Ovary (tissue), 7 donors: ENCODE measurements at regions not wholly inside any gene's neighbourhood (a gene's known extent, or its start where the extent isn't known, plus 50 kb on each side); places are given as distances from the start of the nearest gene placed in this dataset.
"Not testable (repeated sequence)": the region's sequence is repeated elsewhere in the genome, so short reads cannot be mapped to it uniquely, and the experiment has no call there.

Experiments
- DNase-seq, 5 donors: peaks; one replicate each; pipeline ENCODE4 v3.0.0-alpha.2; 2019 to 2020
- H3K27ac ChIP-seq, 2 donors: fragments of 200-600 bp; one replicate each; pipeline versions ENCODE4 v1.5.1 to v1.8.0; 2019 to 2022
- H3K27me3 ChIP-seq: fragments of 200-600 bp; one replicate; pipeline ENCODE4 v1.8.0; 2022
- H3K36me3 ChIP-seq: fragments of 200-600 bp; sonication (generic); one replicate; pipeline ENCODE4 v1.5.1; 2019
- H3K4me1 ChIP-seq: one replicate; pipeline ENCODE4 v1.8.1; 2013; ENCODE audit warnings: mild to moderate bottlenecking, moderate library complexity; ENCODE audit not compliant: insufficient read depth
- H3K4me3 ChIP-seq: fragments of 200-600 bp; sonication (generic); one replicate; pipeline ENCODE4 v1.5.1; 2017
- H3K9me3 ChIP-seq, 2 donors: fragments of 200-600 bp in 1 of 2; sonication (generic) in 1 of 2; one replicate each; pipeline versions ENCODE4 v1.5.1 to v1.8.1; 2013 to 2019; ENCODE audit warnings: mild to moderate bottlenecking in 1 of 2, moderate library complexity in 1 of 2
- EP300 ChIP-seq: sonication (generic); formaldehyde crosslinking; IDR thresholded peaks from one replicate; pipeline ENCODE4 v1.6.1; 2017; ENCODE audit warnings: antibody characterized with exemption
- POLR2A ChIP-seq: fragments of 450-650 bp; IDR thresholded peaks from one replicate; pipeline ENCODE4 v1.6.1; 2017; ENCODE audit warnings: antibody characterized with exemption, mild to moderate bottlenecking, moderate library complexity
- WGBS, 3 donors: extraction: QIAGEN DNeasy Blood & Tissue Kit in 1 of 3; methylation state at CpG; one replicate each; pipeline versions ENCODE4 v1.1.5 to v1.1.7; 2013 to 2017; 5-methylcytosine and 5-hydroxymethylcytosine counted together
- intact Hi-C, 4 donors: fragments of 100-400 bp; cut with DNase I; formaldehyde crosslinking; loops; one replicate each; pipeline versions ENCODE4 v1.11.0 to v1.15.1; 2022 to 2023
- TF ChIP-seq, protein P1 (sequence below), 3 donors: fragments of 450-650 bp in 2 of 3; fragments of 200-600 bp in 1 of 3; IDR thresholded peaks; one replicate each; pipeline versions ENCODE4 v1.5.1 to v1.8.0; 2016 to 2022; ENCODE audit warnings: antibody characterized with exemption in 3 of 3, mild to moderate bottlenecking in 1 of 3
- donor health status: DM: no; HTN: no; CAD: no; lungs with moderate emphysema.
- donor health status: DM: no; HTN: no; CAD: no.
- donor health status: Bipolar disorder and iron deficiency.
- donor health status: DM: no; HTN: no; CAD: no.
- donor health status: DM: yes; HTN: yes; CAD: no.

DNA sequence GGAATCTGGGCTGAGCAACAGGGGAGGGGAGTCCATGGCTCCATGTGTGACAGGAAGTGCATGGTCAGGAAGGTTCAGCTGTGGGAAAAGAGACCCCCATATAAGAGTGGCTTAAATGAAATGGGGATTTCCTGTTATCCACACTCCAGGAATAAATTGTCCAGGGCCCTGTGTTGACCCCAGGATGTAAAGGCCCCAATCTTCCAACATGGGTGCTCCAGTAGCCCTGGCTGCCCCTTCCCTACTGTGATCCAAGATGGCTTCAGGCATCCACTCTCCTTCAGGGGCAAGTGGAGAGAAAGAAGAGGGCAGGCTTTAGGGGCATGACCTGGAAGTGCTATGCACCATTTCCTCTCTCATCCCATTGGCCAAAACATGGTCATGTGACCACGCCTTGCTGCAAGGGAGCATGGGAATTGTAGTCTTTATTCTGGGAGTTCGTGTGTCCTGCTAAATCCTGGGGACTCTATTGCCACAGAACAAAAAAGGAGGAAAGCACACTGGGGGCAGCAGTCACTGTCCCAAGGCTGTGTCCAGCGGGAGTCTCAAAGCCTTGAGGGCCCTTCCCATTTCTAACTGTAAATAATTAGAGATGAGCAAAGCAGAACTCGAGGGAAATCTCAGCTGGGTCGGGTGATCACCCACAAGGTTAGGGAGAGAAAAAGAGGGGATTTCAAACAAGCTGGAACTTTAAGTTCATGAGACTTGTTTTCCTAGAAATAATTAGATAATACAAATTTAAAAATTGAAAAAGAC is 289.2 kb downstream of the ADGRD1 start:
- TF ChIP-seq, protein P1, sequence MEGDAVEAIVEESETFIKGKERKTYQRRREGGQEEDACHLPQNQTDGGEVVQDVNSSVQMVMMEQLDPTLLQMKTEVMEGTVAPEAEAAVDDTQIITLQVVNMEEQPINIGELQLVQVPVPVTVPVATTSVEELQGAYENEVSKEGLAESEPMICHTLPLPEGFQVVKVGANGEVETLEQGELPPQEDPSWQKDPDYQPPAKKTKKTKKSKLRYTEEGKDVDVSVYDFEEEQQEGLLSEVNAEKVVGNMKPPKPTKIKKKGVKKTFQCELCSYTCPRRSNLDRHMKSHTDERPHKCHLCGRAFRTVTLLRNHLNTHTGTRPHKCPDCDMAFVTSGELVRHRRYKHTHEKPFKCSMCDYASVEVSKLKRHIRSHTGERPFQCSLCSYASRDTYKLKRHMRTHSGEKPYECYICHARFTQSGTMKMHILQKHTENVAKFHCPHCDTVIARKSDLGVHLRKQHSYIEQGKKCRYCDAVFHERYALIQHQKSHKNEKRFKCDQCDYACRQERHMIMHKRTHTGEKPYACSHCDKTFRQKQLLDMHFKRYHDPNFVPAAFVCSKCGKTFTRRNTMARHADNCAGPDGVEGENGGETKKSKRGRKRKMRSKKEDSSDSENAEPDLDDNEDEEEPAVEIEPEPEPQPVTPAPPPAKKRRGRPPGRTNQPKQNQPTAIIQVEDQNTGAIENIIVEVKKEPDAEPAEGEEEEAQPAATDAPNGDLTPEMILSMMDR (IDR thresholded peaks at IDR 0.05), result no peak
- TF ChIP-seq EP300 (no peak), POLR2A (no peak)
- intact Hi-C loops, result no loop called here
- no peaks in the 10 kb centered on the region for H3K4me1 ChIP-seq
- H3K27me3 ChIP-seq, result no peaks in the 10 kb centered on the region
- 85 to 89% (median 87%) methylated on average over 5 of the region's 5 CpGs for WGBS, 3 donors
- H3K4me3 ChIP-seq, result no peak overlapping the region
- H3K9me3 ChIP-seq, result no peaks in the 10 kb centered on the region
- no peak for DNase-seq
- H3K36me3 ChIP-seq, result no peaks in the 10 kb centered on the region
- H3K27ac ChIP-seq, result no peak overlapping the region

- DNase-seq, H3K27me3 ChIP-seq, H3K27ac ChIP-seq, H3K4me3 ChIP-seq, H3K9me3 ChIP-seq, intact Hi-C loops, H3K36me3 ChIP-seq, H3K4me1 ChIP-seq: not testable (repeated sequence)
- 33 to 60% (median 36%) methylated on average over 5 to 9 of the region's 15 CpGs for WGBS, 3 donors
Observed at GRCh38 chr12:131244157-131244688, 290.5 kb downstream of the ADGRD1 start.

- H3K4me3 ChIP-seq, H3K9me3 ChIP-seq, DNase-seq, H3K4me1 ChIP-seq, H3K27ac ChIP-seq, H3K36me3 ChIP-seq, H3K27me3 ChIP-seq, intact Hi-C loops: not testable (repeated sequence)
- 72 to 74% (median 72%) methylated on average over 8 of the region's 8 CpGs for WGBS, 3 donors
Observed at GRCh38 chr12:131245161-131245560, 291.5 kb downstream of the ADGRD1 start.

GRCh38 chr12:131245564-131246355 is 292.1 kb downstream of the ADGRD1 start:
- H3K36me3 ChIP-seq, result no peaks in the 10 kb centered on the region
- no peak for TF ChIP-seq EP300
- TF ChIP-seq POLR2A, result no peak
- TF ChIP-seq, protein P1 (IDR thresholded peaks at IDR 0.05), result no peak
- H3K4me1 ChIP-seq, result peaks cover 5% of the 10 kb centered on the region
- H3K9me3 ChIP-seq, result no peaks in the 10 kb centered on the region
- no peak overlapping the region for H3K4me3 ChIP-seq
- H3K27me3 ChIP-seq, result no peaks in the 10 kb centered on the region
- intact Hi-C loops, result no loop called here
- H3K27ac ChIP-seq, result no peak overlapping the region
- WGBS, 3 donors, result 89 to 93% (median 89%) methylated on average over 14 of the region's 14 CpGs
- DNase-seq, result no peak

GRCh38 chr12:131247026-131247725 is 293.5 kb downstream of the ADGRD1 start:
- H3K27ac ChIP-seq, H3K9me3 ChIP-seq, DNase-seq, H3K27me3 ChIP-seq, H3K4me3 ChIP-seq, H3K36me3 ChIP-seq, H3K4me1 ChIP-seq, intact Hi-C loops: not testable (repeated sequence)
- WGBS, 3 donors, result 59 to 76% (median 64%) methylated on average over 15 of the region's 15 CpGs

- WGBS, 3 donors, result 63 to 84% (median 78%) methylated on average over 6 of the region's 6 CpGs
- H3K4me3 ChIP-seq, intact Hi-C loops, H3K4me1 ChIP-seq, H3K9me3 ChIP-seq, H3K27ac ChIP-seq, DNase-seq, H3K27me3 ChIP-seq, H3K36me3 ChIP-seq: not testable (repeated sequence)
Observed at GRCh38 chr12:131247875-131248274, 294.2 kb downstream of the ADGRD1 start.
